PC-3 (cell line): ENCODE measurements at regions not wholly inside any gene's neighbourhood (a gene's known extent, or its start where the extent isn't known, plus 50 kb on each side); places are given as distances from the start of the nearest gene placed in this dataset.

Source experiments
- ATAC-seq: fragments of 200-7000 bp; cut with Tn5 transposase; 2 replicates; pipeline ENCODE4 v1.9.1; 2020; ENCODE audit warnings: mild to moderate bottlenecking, moderate library complexity
- BruUV-seq: library from RNA; stranded (reverse); fragments of 400-500 nt; replicated peaks from 2 replicates; lab custom pipeline; 2021; lab: Mats Ljungman, UMichigan
- CTCF ChIA-PET: fragments of 300-600 bp; sonication (Branson Sonifier 250); formaldehyde crosslinking; loops from one replicate; lab custom pipeline; 2022; ENCODE audit warnings: antibody characterized with exemption; lab: Charles Lee
- POLR2A ChIA-PET: fragments of 300-600 bp; sonication (Branson Sonifier 250); formaldehyde crosslinking; loops from one replicate; lab custom pipeline; 2022; ENCODE audit warnings: antibody characterized with exemption; ENCODE audit not compliant: unreplicated experiment; lab: Charles Lee
- DNase-seq: peaks from one replicate; pipeline ENCODE4 v3.0.0-alpha.2; 2015
- H2AFZ ChIP-seq: fragments of 300-600 bp; sonication (generic); 2 replicates; pipeline ENCODE4 v1.6.0; 2016; ENCODE audit warnings: antibody characterized with exemption, low read length
- H3F3A ChIP-seq: fragments of 300-600 bp; sonication (generic); one replicate; pipeline ENCODE4 v1.6.0; 2017; ENCODE audit warnings: antibody characterized with exemption, low read length, control low read depth, mild to moderate bottlenecking; ENCODE audit not compliant: unreplicated experiment
- H3K27ac ChIP-seq: fragments of 300-600 bp; sonication (generic); 2 replicates; pipeline ENCODE4 v1.5.1; 2016; ENCODE audit warnings: mild to moderate bottlenecking, low read length
- H3K27me3 ChIP-seq: fragments of 300-600 bp; sonication (generic); 2 replicates; pipeline ENCODE4 v1.6.1; 2016; ENCODE audit warnings: low read length, mixed read lengths
- H3K36me3 ChIP-seq: fragments of 300-600 bp; sonication (generic); 2 replicates; pipeline ENCODE4 v1.6.1; 2016; ENCODE audit warnings: low read depth, mixed run types, low read length, mixed read lengths
- H3K4me1 ChIP-seq: fragments of 300-600 bp; sonication (generic); 2 replicates; pipeline ENCODE4 v1.5.1; 2016; ENCODE audit warnings: low read length; ENCODE audit not compliant: insufficient read depth
- H3K4me2 ChIP-seq: fragments of 300-600 bp; sonication (generic); 2 replicates; pipeline ENCODE4 v1.6.0; 2016; ENCODE audit warnings: low read length
- H3K4me3 ChIP-seq: fragments of 300-600 bp; sonication (generic); 2 replicates; pipeline ENCODE4 v1.5.1; 2016; ENCODE audit warnings: mild to moderate bottlenecking, low read length, mixed read lengths
- H3K79me2 ChIP-seq: fragments of 300-600 bp; sonication (generic); 2 replicates; pipeline ENCODE4 v1.6.1; 2017; ENCODE audit warnings: low read length, mixed read lengths
- H3K9ac ChIP-seq: fragments of 300-600 bp; sonication (generic); 2 replicates; pipeline ENCODE4 v1.6.0; 2016; ENCODE audit warnings: mild to moderate bottlenecking, low read length
- H3K9me2 ChIP-seq: fragments of 300-600 bp; sonication (generic); replicated peaks from 2 replicates; pipeline ENCODE4 v1.6.1; 2016; ENCODE audit warnings: mixed run types, low read length, mixed read lengths
- H3K9me3 ChIP-seq: fragments of 300-600 bp; sonication (generic); 2 replicates; pipeline ENCODE4 v1.6.1; 2016; ENCODE audit warnings: low read length, mixed read lengths
- H4K20me1 ChIP-seq: fragments of 300-600 bp; sonication (generic); 2 replicates; pipeline ENCODE4 v1.6.1; 2016; ENCODE audit warnings: low read length, mixed read lengths
- CTCF ChIP-seq: fragments of 300-600 bp; sonication (generic); conservative IDR thresholded peaks from 2 replicates; pipeline ENCODE4 v1.5.1; 2017; ENCODE audit warnings: antibody characterized with exemption, low read depth, mild to moderate bottlenecking, low read length
- EZH2 ChIP-seq: fragments of 300-600 bp; sonication (generic); IDR thresholded peaks from one replicate; pipeline ENCODE4 v1.6.1; 2017; ENCODE audit warnings: antibody characterized with exemption, mild to moderate bottlenecking, low read length; ENCODE audit not compliant: unreplicated experiment
- EZH2phosphoT487 ChIP-seq: fragments of 300-600 bp; sonication (generic); IDR thresholded peaks from 2 replicates; pipeline ENCODE4 v1.6.1; 2018; ENCODE audit warnings: mild to moderate bottlenecking, antibody characterized with exemption, low read length, borderline replicate concordance
- intact Hi-C: fragments of 100-400 bp; cut with micrococcal nuclease; formaldehyde crosslinking; loops from 2 replicates; pipeline ENCODE4 v1.9.0; 2023

GRCh38 chr7:49486974-49487829 lies 286.2 kb upstream of the VWC2 start:
- CTCF ChIA-PET = no interaction called here
- POLR2A ChIA-PET = no interaction called here
- no peaks in the 10 kb centered on the region for H4K20me1 ChIP-seq
- no peaks in the 10 kb centered on the region for H3F3A ChIP-seq
- no TSS peak for BruUV-seq
- peaks cover 21% of the 10 kb centered on the region for H3K27me3 ChIP-seq
- H3K27ac ChIP-seq = no peak overlapping the region
- no peaks in the 10 kb centered on the region for H3K9me3 ChIP-seq
- no peaks in the 10 kb centered on the region for H3K36me3 ChIP-seq
- no peak overlapping the region for H2AFZ ChIP-seq
- no peak overlapping the region for H3K9ac ChIP-seq
- DNase-seq (no peak), ATAC-seq (no peak)
- intact Hi-C loops = no loop called here
- no peaks in the 10 kb centered on the region for H3K4me1 ChIP-seq
- H3K9me2 ChIP-seq = no peaks in the 10 kb centered on the region
- H3K79me2 ChIP-seq = no peaks in the 10 kb centered on the region
- TF ChIP-seq EZH2 = no peak
- TF ChIP-seq CTCF = no peak; the same call in 1 of the 2 replicates
- no peak for TF ChIP-seq EZH2phosphoT487
- H3K4me3 ChIP-seq = no peak overlapping the region
- no peak overlapping the region for H3K4me2 ChIP-seq

GRCh38 chr7:49487830-49488140 lies 285.7 kb upstream of the VWC2 start:
- H3F3A ChIP-seq = no peaks in the 10 kb centered on the region
- no peak overlapping the region for H2AFZ ChIP-seq
- no peak overlapping the region for H3K27ac ChIP-seq
- no peaks in the 10 kb centered on the region for H3K9me3 ChIP-seq
- H3K4me2 ChIP-seq = no peak overlapping the region
- TF ChIP-seq EZH2 = no peak
- TF ChIP-seq EZH2phosphoT487 = no peak
- TF ChIP-seq CTCF = no peak
- no peaks in the 10 kb centered on the region for H3K79me2 ChIP-seq
- H3K4me3 ChIP-seq = no peak overlapping the region
- intact Hi-C loops = no loop called here
- H4K20me1 ChIP-seq = no peaks in the 10 kb centered on the region
- no peak for DNase-seq
- no peak for ATAC-seq
- H3K27me3 ChIP-seq = peaks cover 27% of the 10 kb centered on the region
- H3K9me2 ChIP-seq = no peaks in the 10 kb centered on the region
- ChIA-PET CTCF (no interaction called here), POLR2A (no interaction called here)
- no peak overlapping the region for H3K9ac ChIP-seq
- BruUV-seq = no TSS peak
- H3K4me1 ChIP-seq = no peaks in the 10 kb centered on the region
- H3K36me3 ChIP-seq = no peaks in the 10 kb centered on the region

DNA sequence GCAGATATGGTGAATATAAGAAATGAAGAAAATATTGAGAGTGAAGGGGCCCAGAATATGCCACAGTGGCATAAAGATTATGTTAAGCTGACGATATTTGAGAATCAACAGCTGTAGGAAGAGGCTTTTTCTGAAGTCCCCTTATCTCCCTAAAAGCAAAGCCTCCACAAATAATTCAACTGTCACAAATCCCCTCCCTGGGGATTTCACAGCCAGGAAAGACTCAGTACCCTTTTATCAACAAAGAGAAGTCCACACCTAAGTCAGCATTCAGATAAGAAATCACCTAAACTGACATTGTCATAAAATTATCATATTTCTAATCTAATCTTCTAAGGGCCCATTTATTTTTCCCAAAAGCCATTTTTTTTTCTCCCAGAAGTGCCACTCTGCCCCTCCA lies 284.9 kb upstream of the VWC2 start:
- H3K4me3 ChIP-seq = no peak overlapping the region
- ATAC-seq = no peak
- no TSS peak for BruUV-seq

More for the DNA sequence above, 284.9 kb upstream of the VWC2 start:
- Histone ChIP-seq H3K4me1 (no peaks in the 10 kb centered on the region), H3K27me3 (peaks cover 31% of the 10 kb centered on the region), H3K4me2 (no peak overlapping the region), H3K79me2 (no peaks in the 10 kb centered on the region), H3K27ac (no peak overlapping the region), H3F3A (no peaks in the 10 kb centered on the region), H2AFZ (no peak overlapping the region), H3K36me3 (no peaks in the 10 kb centered on the region), H3K9me2 (no peaks in the 10 kb centered on the region), H3K9me3 (no peaks in the 10 kb centered on the region), H3K9ac (no peak overlapping the region), H4K20me1 (no peaks in the 10 kb centered on the region)
- ChIA-PET POLR2A (no interaction called here), CTCF (no interaction called here)
- DNase-seq = no peak
- no peak for TF ChIP-seq CTCF
- no peak for TF ChIP-seq EZH2
- TF ChIP-seq EZH2phosphoT487 = no peak
- intact Hi-C loops = no loop called here
